MCF 10A (cell line): ENCODE measurements at regions not wholly inside any gene's neighbourhood (a gene's known extent, or its start where the extent isn't known, plus 50 kb on each side); places are given as distances from the start of the nearest gene placed in this dataset.

Experiments
- BruUV-seq: library from RNA; stranded (reverse); fragments of 400-500 nt; replicated peaks from 2 replicates; lab custom pipeline; 2021; lab: Mats Ljungman, UMichigan
- CTCF ChIA-PET: fragments of 300-600 bp; sonication (Branson Sonifier 250); formaldehyde crosslinking; extraction: SDS; loops from one replicate; lab custom pipeline; 2021; ENCODE audit warnings: antibody characterized with exemption, inconsistent platforms; lab: Yijun Ruan, JAX
- POLR2A ChIA-PET: fragments of 300-600, 350-650 bp; sonication (Branson Sonifier 250); formaldehyde crosslinking; extraction: SDS; loops from one replicate; lab custom pipeline; 2020; ENCODE audit warnings: antibody characterized with exemption, inconsistent platforms; lab: Yijun Ruan, JAX
- DNase-seq: peaks from one replicate; pipeline ENCODE4 v3.0.0-alpha.2; 2018; ENCODE audit not compliant: unreplicated experiment
- H3K27ac Mint-ChIP-seq: one replicate; pipeline ENCODE4 v1.8.0; 2022; ENCODE audit warnings: mild to moderate bottlenecking, low read depth, mixed read lengths; ENCODE audit not compliant: unreplicated experiment
- H3K27me3 Mint-ChIP-seq: one replicate; pipeline ENCODE4 v1.8.0; 2022; ENCODE audit warnings: mixed read lengths; ENCODE audit not compliant: insufficient read depth, unreplicated experiment
- H3K36me3 Mint-ChIP-seq: one replicate; pipeline ENCODE4 v1.8.0; 2022; ENCODE audit warnings: mild to moderate bottlenecking, moderate library complexity, mixed read lengths; ENCODE audit not compliant: insufficient read depth, unreplicated experiment
- H3K4me1 Mint-ChIP-seq: one replicate; pipeline ENCODE4 v1.8.0; 2022; ENCODE audit warnings: mixed read lengths; ENCODE audit not compliant: insufficient read depth, unreplicated experiment
- H3K4me3 Mint-ChIP-seq: one replicate; pipeline ENCODE4 v1.8.0; 2022; ENCODE audit warnings: mild to moderate bottlenecking, moderate library complexity, mixed read lengths; ENCODE audit not compliant: unreplicated experiment
- H3K9me3 Mint-ChIP-seq: one replicate; pipeline ENCODE4 v1.8.0; 2022; ENCODE audit warnings: mixed read lengths; ENCODE audit not compliant: unreplicated experiment
- CTCF ChIP-seq: fragments of 200-600 bp; IDR thresholded peaks from one replicate; pipeline ENCODE4 v1.8.0; 2022; ENCODE audit warnings: antibody characterized with exemption, mild to moderate bottlenecking; ENCODE audit not compliant: unreplicated experiment
- intact Hi-C: fragments of 100-400 bp; cut with micrococcal nuclease; formaldehyde crosslinking; loops from 2 replicates; pipeline ENCODE4 v1.14.1; 2022

GRCh38 chr5:68652534-68652965 lies 437.0 kb downstream of the PIK3R1 start:
- Mint-ChIP-seq H3K27me3 (no peaks in the 10 kb centered on the region), H3K4me3 (no peak overlapping the region), H3K36me3 (no peaks in the 10 kb centered on the region), H3K9me3 (no peaks in the 10 kb centered on the region), H3K27ac (no peak overlapping the region), H3K4me1 (peaks cover 28% of the 10 kb centered on the region)
- no TSS peak for BruUV-seq
- ChIA-PET CTCF (interaction anchor here (0.6 kb wide), 1 partner anchor 314 kb away, joined by 4 read pairs; no protein-coding TSS in a partner anchor), POLR2A (no interaction called here)
- intact Hi-C loops = no loop called here
- no peak for TF ChIP-seq CTCF
- DNase-seq = peak; percentile 93

- TF ChIP-seq CTCF = no peak
- Mint-ChIP-seq H3K4me3 (no peak overlapping the region), H3K4me1 (peaks cover 30% of the 10 kb centered on the region), H3K36me3 (no peaks in the 10 kb centered on the region), H3K9me3 (no peaks in the 10 kb centered on the region), H3K27me3 (no peaks in the 10 kb centered on the region), H3K27ac (no peak overlapping the region)
- CTCF ChIA-PET = interaction anchor here (0.9 kb wide), 1 partner anchor 31 kb away, joined by 4 read pairs; no protein-coding TSS in a partner anchor
- BruUV-seq = no TSS peak
- DNase-seq = no peak
- POLR2A ChIA-PET = interaction anchor here (0.7 kb wide), 1 partner anchor 298 kb away, joined by 3 read pairs; no protein-coding TSS in a partner anchor
- intact Hi-C loops = no loop called here
Measured at GRCh38 chr5:68653471-68653870, 437.9 kb downstream of the PIK3R1 start.

- Mint-ChIP-seq H3K27ac (no peak overlapping the region), H3K4me3 (no peak overlapping the region), H3K36me3 (no peaks in the 10 kb centered on the region), H3K27me3 (no peaks in the 10 kb centered on the region), H3K9me3 (no peaks in the 10 kb centered on the region), H3K4me1 (peaks cover 26% of the 10 kb centered on the region)
- no peak for TF ChIP-seq CTCF
- intact Hi-C loops = loop anchor here (5.0 kb wide), 1 partner anchor 370 kb away; no protein-coding TSS in a partner anchor
- BruUV-seq = no TSS peak
- ChIA-PET CTCF (interaction anchor here (0.5 to 1.3 kb wide), 3 partner anchors 306 to 1809 kb away, joined by 3 to 5 read pairs (median 3); no protein-coding TSS in a partner anchor), POLR2A (interaction anchor here (0.6 to 1.3 kb wide), 3 partner anchors 26 to 183 kb away, joined by 3 to 6 read pairs (median 4); no protein-coding TSS in a partner anchor)
- DNase-seq = peak; percentile 32
Measured at GRCh38 chr5:68657055-68657961, 436.5 kb upstream of the SLC30A5 start.

GRCh38 chr5:68658810-68659372 lies 434.9 kb upstream of the SLC30A5 start:
- BruUV-seq = no TSS peak
- POLR2A ChIA-PET = interaction anchor here (1.3 kb wide), 1 partner anchor 24 kb away, joined by 6 read pairs; no protein-coding TSS in a partner anchor

More at GRCh38 chr5:68658810-68659372, 434.9 kb upstream of the SLC30A5 start:
- no peak overlapping the region for H3K4me3 Mint-ChIP-seq
- no peak overlapping the region for H3K27ac Mint-ChIP-seq
- no peaks in the 10 kb centered on the region for H3K27me3 Mint-ChIP-seq
- H3K9me3 Mint-ChIP-seq = no peaks in the 10 kb centered on the region
- no peak for TF ChIP-seq CTCF
- peaks cover 17% of the 10 kb centered on the region for H3K4me1 Mint-ChIP-seq
- CTCF ChIA-PET = no interaction called here
- no peaks in the 10 kb centered on the region for H3K36me3 Mint-ChIP-seq
- no peak for DNase-seq
- intact Hi-C loops = loop anchor here (5.0 kb wide), 1 partner anchor 372 kb away; no protein-coding TSS in a partner anchor
